ENCODE measurements at regions not wholly inside any gene's neighbourhood (a gene's known extent, or its start where the extent isn't known, plus 50 kb on each side); places are given as distances from the start of the nearest gene placed in this dataset.

DNA sequence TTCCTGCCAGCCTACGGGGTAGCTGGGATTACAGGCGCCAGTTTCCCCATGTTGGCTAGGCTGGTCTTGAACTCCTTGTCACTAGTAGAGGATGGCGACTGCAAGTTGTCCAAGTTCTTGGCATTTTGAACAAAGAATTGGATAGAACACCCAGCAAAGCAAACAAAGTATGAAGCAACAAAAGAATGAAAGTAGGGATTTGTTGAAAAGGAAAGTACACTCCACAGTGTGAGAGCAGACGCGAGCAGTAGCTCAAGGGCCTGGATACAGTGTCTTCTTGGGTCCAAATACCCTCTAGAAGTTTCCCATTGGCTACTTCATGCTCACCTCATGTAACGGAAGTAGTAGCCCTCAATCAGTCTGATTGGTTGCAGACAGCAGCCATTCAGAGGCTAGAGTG lies 152.2 kb downstream of the CCER1 start:
- TF ChIP-seq, protein P1, sequence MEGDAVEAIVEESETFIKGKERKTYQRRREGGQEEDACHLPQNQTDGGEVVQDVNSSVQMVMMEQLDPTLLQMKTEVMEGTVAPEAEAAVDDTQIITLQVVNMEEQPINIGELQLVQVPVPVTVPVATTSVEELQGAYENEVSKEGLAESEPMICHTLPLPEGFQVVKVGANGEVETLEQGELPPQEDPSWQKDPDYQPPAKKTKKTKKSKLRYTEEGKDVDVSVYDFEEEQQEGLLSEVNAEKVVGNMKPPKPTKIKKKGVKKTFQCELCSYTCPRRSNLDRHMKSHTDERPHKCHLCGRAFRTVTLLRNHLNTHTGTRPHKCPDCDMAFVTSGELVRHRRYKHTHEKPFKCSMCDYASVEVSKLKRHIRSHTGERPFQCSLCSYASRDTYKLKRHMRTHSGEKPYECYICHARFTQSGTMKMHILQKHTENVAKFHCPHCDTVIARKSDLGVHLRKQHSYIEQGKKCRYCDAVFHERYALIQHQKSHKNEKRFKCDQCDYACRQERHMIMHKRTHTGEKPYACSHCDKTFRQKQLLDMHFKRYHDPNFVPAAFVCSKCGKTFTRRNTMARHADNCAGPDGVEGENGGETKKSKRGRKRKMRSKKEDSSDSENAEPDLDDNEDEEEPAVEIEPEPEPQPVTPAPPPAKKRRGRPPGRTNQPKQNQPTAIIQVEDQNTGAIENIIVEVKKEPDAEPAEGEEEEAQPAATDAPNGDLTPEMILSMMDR (IDR thresholded peaks at IDR 0.05) = no peak
- TF ChIP-seq POLR2A (IDR thresholded peaks at IDR 0.05) = no peak
